ENCODE measurements at regions not wholly inside any gene's neighbourhood (a gene's known extent, or its start where the extent isn't known, plus 50 kb on each side); places are given as distances from the start of the nearest gene placed in this dataset.

DNA sequence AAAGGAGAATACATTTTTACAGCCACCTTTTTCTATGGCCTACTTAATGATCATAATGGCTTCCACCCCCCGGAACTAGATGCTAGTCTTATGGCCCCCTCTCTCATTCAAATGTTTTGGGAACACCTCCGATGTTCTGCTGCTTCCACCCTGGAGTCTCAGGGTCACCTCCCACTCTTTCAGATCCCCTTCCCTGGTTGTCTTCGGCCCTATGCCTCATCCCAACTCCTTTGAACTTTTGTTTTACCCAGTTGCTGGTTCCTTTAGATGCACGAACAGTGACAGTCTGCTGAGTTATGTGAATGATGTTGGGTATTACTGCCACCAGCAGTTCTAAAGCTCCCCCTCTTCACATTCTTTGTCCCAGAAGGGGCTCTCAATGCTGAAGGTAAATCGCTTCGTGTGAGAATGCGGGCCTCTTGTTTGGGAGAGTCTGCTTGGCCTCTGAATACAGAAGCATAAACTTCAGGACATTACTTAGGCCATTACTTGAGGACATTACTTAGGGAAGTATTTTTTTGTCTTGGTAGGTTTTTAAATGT is 309.1 kb downstream of the SOX4 start:
- TF ChIP-seq CEBPB (IDR thresholded peaks at IDR 0.05), result no peak
- TF ChIP-seq, protein P1, sequence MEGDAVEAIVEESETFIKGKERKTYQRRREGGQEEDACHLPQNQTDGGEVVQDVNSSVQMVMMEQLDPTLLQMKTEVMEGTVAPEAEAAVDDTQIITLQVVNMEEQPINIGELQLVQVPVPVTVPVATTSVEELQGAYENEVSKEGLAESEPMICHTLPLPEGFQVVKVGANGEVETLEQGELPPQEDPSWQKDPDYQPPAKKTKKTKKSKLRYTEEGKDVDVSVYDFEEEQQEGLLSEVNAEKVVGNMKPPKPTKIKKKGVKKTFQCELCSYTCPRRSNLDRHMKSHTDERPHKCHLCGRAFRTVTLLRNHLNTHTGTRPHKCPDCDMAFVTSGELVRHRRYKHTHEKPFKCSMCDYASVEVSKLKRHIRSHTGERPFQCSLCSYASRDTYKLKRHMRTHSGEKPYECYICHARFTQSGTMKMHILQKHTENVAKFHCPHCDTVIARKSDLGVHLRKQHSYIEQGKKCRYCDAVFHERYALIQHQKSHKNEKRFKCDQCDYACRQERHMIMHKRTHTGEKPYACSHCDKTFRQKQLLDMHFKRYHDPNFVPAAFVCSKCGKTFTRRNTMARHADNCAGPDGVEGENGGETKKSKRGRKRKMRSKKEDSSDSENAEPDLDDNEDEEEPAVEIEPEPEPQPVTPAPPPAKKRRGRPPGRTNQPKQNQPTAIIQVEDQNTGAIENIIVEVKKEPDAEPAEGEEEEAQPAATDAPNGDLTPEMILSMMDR (IDR thresholded peaks at IDR 0.05), result no peak

All from A549 (cell line).